ENCODE measurements at regions not wholly inside any gene's neighbourhood (a gene's known extent, or its start where the extent isn't known, plus 50 kb on each side); places are given as distances from the start of the nearest gene placed in this dataset.

DNA sequence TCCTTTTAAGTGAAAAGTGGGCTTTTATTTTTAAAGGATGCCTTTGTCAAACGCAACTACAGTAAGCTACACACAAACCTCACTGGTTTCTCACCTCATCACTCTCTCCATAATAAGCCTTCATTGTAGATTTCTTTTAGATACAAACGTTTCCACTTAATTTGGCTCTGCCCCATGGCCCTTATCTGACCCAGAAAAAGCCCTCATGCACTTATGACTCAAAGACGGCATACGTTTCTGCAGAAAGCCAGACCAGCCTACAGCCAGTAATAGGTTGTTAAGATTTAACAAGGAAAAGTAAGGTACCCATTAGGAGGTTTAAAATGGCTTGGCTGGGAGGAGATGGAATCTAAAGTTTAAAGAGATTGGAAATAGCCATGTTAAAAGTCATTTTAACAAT, 914.6 kb upstream of the INTU start:
- TF ChIP-seq, protein P1, sequence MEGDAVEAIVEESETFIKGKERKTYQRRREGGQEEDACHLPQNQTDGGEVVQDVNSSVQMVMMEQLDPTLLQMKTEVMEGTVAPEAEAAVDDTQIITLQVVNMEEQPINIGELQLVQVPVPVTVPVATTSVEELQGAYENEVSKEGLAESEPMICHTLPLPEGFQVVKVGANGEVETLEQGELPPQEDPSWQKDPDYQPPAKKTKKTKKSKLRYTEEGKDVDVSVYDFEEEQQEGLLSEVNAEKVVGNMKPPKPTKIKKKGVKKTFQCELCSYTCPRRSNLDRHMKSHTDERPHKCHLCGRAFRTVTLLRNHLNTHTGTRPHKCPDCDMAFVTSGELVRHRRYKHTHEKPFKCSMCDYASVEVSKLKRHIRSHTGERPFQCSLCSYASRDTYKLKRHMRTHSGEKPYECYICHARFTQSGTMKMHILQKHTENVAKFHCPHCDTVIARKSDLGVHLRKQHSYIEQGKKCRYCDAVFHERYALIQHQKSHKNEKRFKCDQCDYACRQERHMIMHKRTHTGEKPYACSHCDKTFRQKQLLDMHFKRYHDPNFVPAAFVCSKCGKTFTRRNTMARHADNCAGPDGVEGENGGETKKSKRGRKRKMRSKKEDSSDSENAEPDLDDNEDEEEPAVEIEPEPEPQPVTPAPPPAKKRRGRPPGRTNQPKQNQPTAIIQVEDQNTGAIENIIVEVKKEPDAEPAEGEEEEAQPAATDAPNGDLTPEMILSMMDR (IDR thresholded peaks at IDR 0.05; ENCODE audit: insufficient read depth, low read length): no peak
- no peak for TF ChIP-seq GABPA (IDR thresholded peaks at IDR 0.05; ENCODE audit: low read depth)
- TF ChIP-seq, protein P2, sequence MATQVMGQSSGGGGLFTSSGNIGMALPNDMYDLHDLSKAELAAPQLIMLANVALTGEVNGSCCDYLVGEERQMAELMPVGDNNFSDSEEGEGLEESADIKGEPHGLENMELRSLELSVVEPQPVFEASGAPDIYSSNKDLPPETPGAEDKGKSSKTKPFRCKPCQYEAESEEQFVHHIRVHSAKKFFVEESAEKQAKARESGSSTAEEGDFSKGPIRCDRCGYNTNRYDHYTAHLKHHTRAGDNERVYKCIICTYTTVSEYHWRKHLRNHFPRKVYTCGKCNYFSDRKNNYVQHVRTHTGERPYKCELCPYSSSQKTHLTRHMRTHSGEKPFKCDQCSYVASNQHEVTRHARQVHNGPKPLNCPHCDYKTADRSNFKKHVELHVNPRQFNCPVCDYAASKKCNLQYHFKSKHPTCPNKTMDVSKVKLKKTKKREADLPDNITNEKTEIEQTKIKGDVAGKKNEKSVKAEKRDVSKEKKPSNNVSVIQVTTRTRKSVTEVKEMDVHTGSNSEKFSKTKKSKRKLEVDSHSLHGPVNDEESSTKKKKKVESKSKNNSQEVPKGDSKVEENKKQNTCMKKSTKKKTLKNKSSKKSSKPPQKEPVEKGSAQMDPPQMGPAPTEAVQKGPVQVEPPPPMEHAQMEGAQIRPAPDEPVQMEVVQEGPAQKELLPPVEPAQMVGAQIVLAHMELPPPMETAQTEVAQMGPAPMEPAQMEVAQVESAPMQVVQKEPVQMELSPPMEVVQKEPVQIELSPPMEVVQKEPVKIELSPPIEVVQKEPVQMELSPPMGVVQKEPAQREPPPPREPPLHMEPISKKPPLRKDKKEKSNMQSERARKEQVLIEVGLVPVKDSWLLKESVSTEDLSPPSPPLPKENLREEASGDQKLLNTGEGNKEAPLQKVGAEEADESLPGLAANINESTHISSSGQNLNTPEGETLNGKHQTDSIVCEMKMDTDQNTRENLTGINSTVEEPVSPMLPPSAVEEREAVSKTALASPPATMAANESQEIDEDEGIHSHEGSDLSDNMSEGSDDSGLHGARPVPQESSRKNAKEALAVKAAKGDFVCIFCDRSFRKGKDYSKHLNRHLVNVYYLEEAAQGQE (IDR thresholded peaks at IDR 0.05; ENCODE audit: insufficient replicate concordance, low read depth): no peak

Measured in HL-60 (cell line).